ENCODE measurements at regions not wholly inside any gene's neighbourhood (a gene's known extent, or its start where the extent isn't known, plus 50 kb on each side); places are given as distances from the start of the nearest gene placed in this dataset.
"Not testable (repeated sequence)": the region's sequence is repeated elsewhere in the genome, so short reads cannot be mapped to it uniquely, and the experiment has no call there.

DNA sequence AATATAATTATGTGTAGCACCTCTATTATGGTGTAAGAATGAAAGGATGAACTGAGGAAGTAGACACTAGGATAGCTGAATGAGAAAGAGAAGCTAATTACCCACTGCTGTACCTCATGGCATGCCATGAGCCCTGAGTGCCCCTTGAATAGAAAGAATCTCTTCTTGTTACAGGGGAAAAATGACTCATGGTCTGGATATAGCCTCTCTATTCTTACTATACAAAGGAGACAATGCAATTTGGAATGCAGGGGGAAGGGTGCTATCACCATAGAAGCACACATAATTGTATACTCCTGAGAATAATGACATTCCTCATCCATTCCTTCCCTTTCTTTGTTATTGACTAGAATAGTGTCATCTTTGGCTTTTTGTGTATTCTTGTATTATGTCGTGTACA, 385.2 kb downstream of the CDH7 start:
- DNase-seq, result no peak

DNA sequence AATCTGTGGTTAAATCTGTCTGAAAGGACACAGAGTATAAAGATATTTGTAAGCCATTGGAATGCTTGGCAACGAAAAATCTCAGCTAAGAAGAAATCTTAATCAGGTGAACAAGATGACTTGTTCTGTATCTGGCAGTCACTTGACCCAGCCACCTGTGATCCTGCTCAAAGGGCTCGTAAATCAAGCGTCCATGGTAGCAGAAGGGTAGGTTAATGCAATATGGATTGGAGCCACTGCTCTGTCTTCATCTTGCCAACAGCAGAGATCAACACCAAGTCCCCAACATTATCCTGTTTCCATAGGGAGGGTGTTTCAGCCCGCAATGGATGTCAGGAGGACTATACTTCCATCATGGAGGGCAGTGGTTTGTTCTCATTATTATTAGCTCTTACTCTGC, 378.4 kb downstream of the CDH7 start:
- DNase-seq, result no peak

DNA sequence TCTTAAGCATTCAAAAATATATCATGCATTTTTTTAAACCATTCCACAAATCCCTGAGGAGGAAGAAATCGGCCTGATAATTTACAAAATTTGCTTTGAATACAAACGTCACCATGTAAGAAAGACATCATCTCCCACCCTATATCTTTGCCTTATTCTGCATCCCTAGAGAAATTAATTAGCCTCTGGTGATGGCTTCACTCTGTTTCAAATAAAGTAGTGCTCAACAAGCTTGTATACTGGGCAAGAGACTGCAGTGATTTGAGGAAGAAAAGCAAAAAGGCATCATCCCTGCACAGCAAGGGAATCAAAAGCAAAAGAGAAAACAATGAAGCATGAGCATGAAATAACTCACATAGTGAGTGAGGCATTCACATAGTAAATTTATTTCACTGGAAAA, 375.5 kb downstream of the CDH7 start:
- no peak for DNase-seq

DNA sequence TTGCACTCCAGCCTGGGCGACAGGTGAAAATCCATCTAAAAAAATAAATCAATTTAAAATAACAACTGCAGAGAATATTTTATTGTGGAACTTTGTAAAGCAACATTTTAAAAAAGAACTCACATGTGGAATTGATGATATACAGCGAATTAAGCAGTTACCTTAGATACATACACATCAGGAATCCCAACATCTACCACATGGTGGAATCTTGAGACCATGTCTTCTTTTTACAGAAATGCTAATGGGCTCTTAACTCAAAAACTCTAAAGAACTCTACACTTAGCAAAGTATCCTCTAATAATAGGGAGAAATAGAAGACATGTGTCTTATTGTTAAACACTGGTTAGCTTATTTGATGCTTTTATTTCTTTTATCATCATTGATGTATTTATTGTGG, 373.6 kb downstream of the CDH7 start:
- no peak for DNase-seq

DNA sequence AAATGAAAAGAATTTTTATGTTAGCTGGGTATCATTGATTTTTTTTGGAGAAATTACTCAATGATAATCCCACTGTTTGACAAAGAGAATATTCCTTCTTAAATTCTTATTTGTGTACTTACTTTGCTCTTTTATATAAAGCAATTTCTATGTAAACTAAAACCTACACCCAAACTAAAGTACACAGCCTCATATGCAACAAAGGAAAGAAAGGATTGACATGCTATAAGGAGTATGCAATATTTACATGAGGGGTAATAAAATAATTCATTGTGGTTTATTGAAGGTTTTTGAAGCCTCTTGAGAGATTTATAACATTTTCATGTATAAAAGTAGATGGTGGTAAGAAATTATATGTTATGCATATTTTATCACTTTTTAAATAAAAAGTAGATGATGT, 368.5 kb downstream of the CDH7 start:
- DNase-seq, result no peak

DNA sequence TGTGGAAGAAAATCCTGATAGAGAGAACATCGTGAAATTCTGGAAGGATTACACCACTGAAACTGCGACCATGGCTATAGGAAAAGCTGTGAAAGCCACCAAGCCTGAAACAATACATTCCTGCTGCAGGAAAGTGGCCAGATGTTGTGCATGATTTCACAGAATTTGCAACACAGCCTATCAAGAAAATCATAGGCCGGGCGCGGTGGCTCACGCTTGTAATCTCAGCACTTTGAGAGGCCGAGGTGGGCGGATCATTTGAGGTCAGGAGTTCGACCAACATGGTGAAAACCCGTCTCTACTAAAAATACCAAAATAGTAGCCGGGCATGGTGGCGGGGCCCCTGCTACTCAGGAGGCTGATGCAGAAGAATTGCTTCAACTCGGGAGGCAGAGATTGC, 360.2 kb downstream of the CDH7 start:
- no peak for DNase-seq

DNA sequence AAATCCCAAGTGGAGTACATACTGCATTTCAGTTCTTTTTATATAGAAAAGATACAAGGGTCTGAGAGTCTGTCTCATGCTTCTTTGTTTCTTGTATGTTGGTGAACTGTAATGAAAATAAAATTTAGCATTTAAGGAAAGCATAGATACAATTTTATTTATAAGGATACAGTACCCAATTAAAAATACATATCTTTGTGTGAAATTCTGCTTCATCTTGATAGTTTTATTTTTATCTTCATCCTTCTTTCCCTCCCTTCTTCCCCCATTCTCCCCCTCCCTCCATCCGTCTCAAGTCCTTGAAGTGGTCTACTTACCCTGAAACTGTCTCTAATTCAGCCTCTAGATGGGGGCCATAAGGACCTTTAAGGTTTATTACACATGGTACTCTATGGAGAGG, 359.8 kb downstream of the CDH7 start:
- DNase-seq, result no peak

DNA sequence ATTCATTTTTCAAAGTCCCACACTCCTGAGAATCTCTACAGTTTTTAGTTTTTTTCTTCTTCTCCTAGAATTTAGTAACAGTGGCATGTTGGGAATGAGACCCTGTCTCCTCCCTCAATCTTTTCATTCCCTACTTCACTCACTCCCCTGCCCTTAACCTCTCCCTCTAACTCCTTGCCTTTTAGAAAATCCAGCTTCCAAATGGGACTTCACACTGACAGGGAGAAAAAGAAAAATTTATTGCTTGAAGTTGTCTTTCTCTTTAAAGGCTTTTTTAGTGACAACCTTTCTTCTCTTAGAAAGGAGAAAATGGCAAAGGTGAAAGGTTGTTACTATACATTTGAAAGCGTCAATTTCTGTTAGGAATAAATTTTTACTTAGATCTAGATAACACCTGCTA, 359.2 kb downstream of the CDH7 start:
- no peak for DNase-seq

DNA sequence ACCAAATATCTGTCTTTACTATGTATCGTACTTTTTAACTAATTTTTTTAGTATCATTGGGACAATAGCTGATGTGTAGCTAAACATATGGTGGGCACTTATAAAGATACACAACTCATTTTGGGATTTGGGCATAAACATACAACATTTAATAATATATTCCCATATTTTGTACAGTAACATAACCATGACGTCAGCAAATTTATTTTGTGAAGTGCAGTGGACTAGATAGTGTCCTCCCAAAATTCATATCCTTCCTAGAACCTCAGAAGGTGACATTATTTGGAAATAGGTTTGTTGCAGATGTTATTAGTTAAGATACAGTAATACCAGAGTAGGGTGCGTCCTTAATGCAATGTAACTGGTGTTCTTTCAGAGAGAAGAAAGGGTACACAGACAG, 356.7 kb downstream of the CDH7 start:
- no peak for DNase-seq

DNA sequence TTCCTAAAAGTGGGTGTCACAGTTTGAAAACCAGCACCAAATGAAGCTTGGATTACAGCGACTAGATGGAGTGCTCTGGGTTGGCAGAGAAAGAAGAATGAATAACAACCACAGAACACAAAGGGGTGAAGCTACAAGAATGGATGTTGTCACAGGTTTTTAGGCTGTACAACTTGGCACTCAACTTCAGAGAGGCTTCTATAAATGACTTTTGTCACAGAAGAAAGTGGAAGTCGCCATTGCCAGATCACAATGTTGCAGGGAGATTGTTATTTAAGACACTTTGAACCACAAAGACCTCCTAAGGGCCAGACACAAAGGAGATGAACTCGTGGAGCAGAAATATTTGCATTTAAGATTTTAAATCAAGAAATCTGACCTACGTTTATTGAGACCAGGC, 354.2 kb downstream of the CDH7 start:
- no peak for DNase-seq

DNA sequence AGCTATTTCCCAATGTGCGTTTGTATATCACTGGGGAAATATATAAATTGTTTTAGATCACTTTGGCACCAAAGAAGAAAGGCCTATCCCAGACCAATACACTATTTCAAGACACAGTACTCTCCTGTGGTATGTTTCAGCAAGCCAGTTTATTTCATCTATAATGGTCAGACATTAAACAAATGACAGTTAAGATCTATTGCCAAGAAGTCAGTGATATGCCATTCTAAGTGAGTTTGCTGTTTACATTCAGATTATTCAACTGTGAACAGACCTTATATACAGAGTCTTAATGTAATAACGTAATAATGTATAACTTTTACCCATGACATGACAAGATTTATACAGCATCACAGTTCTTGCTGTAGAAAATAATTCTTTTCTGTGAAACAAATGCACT, 352.7 kb downstream of the CDH7 start:
- DNase-seq, result no peak

DNA sequence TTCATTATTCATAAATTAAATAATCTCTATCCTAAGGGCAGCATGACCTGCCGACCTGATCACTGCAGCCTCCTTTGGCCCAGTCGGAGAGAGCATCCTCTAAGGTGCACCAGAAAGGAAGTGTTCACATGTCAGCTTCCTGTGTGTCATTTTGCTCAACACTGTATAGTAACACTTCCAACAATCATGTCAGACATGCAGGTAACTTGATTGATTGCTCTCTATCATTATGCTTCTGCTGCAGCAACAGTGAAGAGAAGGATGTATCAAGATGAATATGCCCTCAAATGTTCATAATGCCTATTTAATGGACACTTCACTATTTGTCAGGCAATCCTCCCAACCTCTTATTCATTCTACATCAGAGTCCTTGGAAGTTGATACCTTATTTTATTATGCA, 332.3 kb downstream of the CDH7 start:
- DNase-seq, result no peak

DNA sequence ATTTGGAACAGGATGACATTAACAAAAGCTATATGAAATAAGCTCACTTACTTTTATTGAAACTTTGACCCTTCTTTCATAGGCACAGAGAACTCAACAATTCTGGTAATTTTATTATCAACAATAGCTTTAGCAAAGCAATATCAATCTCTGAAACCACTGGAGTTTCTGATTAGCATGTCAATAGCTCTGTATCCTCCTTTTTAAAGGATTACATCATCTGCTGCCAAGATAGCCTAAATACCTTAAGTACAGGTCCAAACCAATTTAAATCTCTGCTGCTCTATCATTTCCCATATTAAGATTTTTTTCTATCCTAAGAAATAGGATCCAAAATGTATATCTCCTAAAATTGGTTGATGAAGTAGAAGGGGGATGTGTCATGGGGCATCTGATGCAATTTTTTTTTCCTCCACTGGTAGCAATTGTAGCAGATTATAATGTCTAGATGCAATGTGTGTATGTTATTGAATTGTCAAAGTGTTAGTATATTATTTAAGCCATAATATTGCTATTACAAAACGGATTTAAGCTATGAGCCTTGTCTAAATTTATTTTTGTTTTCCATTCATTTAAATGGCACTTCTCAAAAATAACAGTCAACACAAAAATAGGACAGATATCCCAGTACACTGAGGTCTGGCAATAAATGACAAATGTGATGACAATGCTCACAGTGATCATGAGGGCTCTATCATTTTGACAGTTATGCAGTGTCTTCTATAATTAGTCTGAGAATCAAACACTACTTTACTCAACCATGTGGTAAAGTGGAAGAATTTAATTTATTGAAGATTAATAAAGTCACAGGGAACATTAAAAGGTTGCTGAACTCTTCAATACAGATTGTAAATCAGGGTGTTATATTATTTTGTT, 328.4 kb downstream of the CDH7 start:
- no peak for DNase-seq

DNA sequence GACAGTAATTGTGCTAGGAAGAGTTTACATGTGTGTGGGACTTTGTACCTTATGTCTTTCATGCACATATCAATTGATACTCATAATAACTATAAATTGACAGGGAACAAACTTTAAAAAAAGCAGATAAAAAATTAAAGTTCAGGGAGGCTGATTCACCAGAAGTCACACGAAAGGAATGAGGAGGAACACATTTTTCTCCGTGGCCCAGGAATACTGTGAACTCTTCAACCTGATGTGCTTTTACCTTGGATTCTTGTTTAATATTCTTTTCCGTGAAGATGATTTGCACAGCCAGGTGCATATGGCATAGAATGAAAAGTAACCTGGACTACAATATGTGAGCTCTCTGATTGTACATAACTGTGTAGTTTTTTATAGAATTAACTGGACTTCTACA, 326.3 kb downstream of the CDH7 start:
- no peak for DNase-seq

DNA sequence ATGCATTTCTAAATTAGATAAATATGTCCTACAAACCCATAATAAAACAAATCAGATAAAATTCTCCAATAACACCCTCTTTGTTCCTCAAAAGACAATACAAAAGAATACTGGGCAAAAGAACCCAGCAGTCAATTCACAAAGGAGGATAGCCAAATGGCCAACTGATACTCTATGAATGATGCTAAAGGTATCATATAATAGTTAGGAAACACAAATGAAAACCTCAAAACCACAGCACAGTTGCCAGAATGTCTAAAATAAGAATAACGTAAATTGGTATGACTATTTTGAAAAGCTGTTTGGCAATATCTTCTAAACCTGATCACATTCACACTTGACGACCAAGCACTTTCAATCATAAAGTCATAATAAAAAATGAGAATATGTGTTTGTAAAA, 315.4 kb downstream of the CDH7 start:
- no peak for DNase-seq

DNA sequence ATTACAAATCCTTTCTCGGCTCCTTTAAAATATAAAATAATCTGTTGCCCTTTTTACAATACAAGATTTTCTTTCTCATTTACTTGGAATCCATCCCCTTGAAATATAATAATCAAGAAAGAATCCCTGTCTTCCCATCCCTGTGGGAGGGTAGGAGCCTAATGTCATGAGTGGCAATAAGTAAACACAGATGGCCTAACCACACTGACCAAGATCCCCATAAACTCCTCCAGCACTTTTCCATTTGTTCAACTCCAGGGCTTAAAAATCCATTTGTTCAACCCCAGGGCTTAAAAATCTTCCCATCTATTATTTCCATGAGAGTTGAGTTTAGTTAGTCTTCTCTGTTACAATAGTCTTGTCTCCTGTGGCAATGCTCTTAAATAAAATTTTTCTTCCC, 297.6 kb downstream of the CDH7 start:
- DNase-seq, result no peak

DNA sequence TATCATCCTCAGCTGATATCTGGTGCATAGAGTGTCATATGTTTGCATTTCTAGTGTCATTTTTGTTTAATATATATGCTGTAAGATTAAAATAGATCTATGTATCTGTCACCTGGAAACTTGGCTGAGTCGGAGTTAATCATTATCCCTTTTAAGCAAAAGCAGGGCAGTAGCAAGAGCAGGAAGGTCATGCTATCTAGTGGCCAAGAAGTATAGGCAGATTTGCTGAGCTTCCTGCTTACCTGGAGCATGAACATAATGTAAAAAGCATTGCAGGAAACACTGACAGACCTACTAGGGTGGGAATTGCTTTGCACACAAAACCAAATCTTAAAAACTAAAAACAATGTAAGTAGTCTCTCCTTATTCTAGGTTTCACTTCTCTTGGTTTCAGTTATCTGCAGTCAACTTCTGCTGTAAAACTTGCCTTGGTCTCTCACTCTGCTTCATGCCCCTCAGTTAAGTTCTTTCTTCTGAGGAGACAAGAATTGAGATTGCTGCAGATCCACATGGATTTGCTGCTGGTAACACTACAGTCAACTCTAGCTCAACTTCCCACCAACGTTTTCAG, 295.3 kb downstream of the CDH7 start:
- no peak for DNase-seq

DNA sequence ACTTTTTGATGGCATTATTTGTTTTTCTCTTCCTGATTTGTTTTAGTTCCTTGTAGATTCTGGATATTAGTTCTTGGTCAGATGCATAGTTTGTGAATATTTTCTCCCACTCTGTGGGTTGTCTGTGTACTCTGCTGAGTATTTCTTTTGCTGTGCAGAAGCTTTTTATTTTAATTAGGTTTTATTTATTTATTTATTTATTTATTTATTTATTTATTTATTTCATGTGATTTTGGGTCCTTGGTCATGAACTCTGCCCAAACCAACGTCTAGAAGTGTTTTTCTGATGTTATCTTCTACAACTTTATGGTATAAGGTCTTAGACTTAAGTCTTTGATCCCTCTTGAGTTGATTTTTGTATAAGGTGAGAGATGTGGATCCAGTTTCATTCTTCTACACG, 292.2 kb downstream of the CDH7 start:
- no peak for DNase-seq

DNA sequence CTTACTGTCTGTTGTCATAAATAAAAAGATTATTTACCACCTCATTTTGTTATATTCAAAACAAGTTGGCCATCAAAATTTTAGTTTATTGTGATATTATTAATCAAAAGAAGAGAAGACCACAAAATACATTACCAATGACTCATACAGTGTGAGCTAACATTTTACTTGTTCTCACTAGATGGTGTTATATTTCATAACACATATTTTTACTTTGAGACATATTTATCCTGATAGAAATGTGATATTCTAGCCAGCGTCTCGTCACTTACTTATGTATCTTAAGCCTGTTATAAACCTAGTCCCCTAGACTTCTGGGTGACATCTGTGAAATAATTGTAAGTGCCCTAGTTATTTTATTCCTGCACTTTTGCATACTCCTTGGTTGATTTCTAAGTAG, 263.2 kb downstream of the CDH7 start:
- no peak for DNase-seq

DNA sequence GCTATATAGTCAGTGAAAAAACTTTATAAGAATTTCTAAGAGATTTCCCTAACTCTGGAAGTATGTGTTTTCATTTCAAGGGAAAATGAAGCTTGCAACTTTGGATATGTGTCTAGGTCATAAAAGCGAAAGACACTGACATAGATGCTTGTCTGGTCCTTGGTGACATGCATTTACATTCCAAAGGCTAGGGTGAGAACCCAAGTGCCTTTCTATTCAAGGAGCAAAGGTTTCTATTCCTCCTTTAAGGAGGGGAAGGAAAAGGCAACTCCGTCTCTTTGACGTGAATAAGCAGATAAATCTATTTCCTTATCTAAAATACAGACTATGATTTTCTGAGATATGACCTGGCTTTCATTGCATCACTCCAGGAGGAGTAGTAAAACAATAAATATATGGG, 261.1 kb downstream of the CDH7 start:
- DNase-seq, result no peak

DNA sequence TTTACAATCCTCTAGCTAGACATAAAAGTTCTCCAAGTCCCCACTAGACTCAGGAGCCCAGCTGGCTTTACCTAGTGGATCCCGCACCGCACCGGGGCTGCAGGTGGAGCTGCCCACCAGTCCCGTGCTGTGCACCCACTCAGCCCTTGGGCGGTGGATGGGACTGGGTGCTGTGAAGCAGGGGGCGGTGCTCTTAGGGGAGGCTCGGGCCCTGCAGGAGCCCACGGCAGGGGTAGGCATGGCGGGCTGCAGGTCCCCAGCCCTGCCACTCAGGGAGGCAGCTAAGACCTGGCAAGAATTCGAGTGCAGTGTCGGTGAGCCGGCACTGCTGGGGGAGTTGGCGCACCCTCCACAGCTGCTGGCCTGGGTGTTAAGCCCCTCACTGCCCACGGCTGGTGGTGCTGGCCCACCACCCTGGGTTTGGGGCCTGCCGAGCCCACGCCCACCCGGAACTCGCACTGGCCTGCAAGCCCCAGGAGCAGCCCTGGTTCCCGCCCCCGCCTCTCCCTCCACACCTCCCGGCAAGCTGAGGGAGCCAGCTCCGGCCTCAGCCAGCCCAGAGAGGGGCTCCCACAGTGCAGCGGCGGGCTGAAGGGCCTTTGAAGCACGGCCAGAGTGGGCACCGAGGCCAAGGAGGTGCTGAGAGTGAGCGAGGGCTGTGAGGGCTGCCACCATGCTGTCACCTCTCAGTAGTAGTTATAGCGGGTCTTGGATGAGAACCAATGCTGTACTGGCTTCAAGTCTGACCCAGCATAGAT, 255.2 kb downstream of the CDH7 start:
- DNase-seq, result no peak

DNA sequence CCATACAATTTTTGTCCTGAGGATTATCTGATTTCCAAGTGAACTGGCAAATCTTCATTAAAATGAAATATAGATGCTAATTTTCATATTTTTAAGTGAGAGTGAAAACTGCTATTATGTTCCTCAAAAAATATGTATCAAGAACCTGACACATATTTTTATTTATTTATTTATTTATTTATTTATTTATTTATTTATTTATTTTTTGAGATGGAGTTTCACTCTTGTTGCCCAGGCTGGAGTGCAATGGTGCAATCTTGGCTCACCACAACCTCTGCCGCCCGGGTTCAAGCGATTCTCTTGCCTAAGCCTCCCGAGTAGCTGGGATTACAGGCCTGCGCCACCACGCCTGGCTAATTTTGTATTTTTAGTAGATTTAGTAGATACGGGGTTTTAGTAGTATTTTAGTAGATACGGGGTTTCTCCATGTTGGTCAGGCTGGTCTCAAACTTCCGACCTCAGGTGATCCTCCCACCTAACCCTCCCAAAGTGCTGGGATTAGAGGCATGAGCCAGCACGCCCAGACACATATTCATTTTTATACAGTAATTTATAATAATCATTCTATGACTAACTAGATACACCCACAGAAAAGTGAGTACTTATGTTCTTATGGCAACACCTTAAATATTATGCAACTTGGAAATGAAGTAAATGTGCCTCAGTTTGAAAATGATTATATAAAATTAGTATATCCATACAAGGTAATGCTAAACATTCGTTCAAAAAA, 248.3 kb downstream of the CDH7 start:
- DNase-seq, result not testable (repeated sequence)

DNA sequence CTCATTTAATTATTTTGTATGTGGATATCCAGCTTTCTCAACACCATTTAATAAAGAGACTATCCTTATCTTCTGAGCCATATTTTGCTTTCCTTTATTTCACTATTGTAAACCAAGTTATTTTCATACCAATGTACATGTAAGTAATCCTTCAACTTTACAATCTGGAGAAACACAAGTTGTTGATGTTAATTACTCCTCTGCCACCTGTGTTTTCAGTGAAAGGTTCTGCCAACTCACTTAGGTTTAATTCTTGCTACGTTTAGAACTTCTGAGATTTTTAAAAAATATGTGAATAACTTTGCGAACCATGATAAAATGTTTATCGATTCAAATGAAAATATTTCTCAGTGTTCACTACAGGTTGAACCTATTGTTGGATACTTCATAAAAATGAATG, 244.4 kb downstream of the CDH7 start:
- no peak for DNase-seq

DNA sequence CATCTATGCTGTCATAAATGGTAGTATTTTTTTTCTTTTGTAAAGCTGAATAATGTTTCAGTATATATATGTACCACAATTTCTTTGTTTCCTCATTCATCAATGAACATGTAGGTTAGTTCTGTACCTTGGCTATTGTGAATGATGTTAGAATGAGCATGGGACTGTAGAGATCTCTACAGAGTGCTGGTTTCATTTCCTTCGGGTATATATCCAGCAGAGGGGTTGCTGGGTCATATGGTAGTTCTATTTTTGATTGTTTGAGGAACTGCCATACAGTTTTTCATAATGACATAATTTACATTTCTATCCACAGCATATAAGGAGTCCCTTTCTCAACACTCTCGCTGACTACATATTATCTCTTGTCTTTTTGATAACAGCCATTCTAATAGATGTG, 243.5 kb downstream of the CDH7 start:
- DNase-seq, result no peak
